ENCODE measurements at regions not wholly inside any gene's neighbourhood (a gene's known extent, or its start where the extent isn't known, plus 50 kb on each side); places are given as distances from the start of the nearest gene placed in this dataset.

GRCh38 chr20:57769756-57770155, 59.9 kb upstream of the PMEPA1 start:
- no peak for TF ChIP-seq CTCF (IDR thresholded peaks at IDR 0.05; ENCODE audit: low read depth, low read length)
- no peak for DNase-seq (ENCODE audit: low read depth, low spot score)
- in situ Hi-C loops (cut with HindIII; ENCODE audit: low sequenced_read_pairs) = no loop called here
- H3K4me3 ChIP-seq (ENCODE audit: low read depth, low read length) = no peak overlapping the region

GRCh38 chr20:57768519-57768918, 58.7 kb upstream of the PMEPA1 start:
- H3K4me3 ChIP-seq (ENCODE audit: low read depth, low read length) = no peak overlapping the region
- DNase-seq (ENCODE audit: low read depth, low spot score) = no peak
- in situ Hi-C loops (cut with HindIII; ENCODE audit: low sequenced_read_pairs) = no loop called here
- TF ChIP-seq CTCF (IDR thresholded peaks at IDR 0.05; ENCODE audit: low read depth, low read length) = no peak

- no peak for DNase-seq (ENCODE audit: low read depth, low spot score)
- TF ChIP-seq CTCF (IDR thresholded peaks at IDR 0.05; ENCODE audit: low read depth, low read length) = no peak
- in situ Hi-C loops (cut with HindIII; ENCODE audit: low sequenced_read_pairs) = no loop called here
- no peak overlapping the region for H3K4me3 ChIP-seq (ENCODE audit: low read depth, low read length)
Observed at GRCh38 chr20:57767441-57767840, 57.6 kb upstream of the PMEPA1 start.

GRCh38 chr20:57763235-57763595, 53.4 kb upstream of the PMEPA1 start:
- in situ Hi-C loops (cut with HindIII; ENCODE audit: low sequenced_read_pairs) = no loop called here
- no peak for DNase-seq (ENCODE audit: low read depth, low spot score)
- H3K4me3 ChIP-seq (ENCODE audit: low read depth, low read length) = no peak overlapping the region
- no peak for TF ChIP-seq CTCF (IDR thresholded peaks at IDR 0.05; ENCODE audit: low read depth, low read length)

GRCh38 chr20:57762531-57763234, 52.9 kb upstream of the PMEPA1 start:
- H3K4me3 ChIP-seq (ENCODE audit: low read depth, low read length) = no peak overlapping the region
- no peak for TF ChIP-seq CTCF (IDR thresholded peaks at IDR 0.05; ENCODE audit: low read depth, low read length)
- in situ Hi-C loops (cut with HindIII; ENCODE audit: low sequenced_read_pairs) = no loop called here
- DNase-seq (ENCODE audit: low read depth, low spot score) = no peak

- no peak for DNase-seq (ENCODE audit: low read depth, low spot score)
- H3K4me3 ChIP-seq (ENCODE audit: low read depth, low read length) = no peak overlapping the region
- TF ChIP-seq CTCF (IDR thresholded peaks at IDR 0.05; ENCODE audit: low read depth, low read length) = no peak
- in situ Hi-C loops (cut with HindIII; ENCODE audit: low sequenced_read_pairs) = no loop called here
Observed at GRCh38 chr20:57761413-57761734, 51.6 kb upstream of the PMEPA1 start.
